Glutamatergic neuron (in vitro differentiated cells): ENCODE measurements at regions not wholly inside any gene's neighbourhood (a gene's known extent, or its start where the extent isn't known, plus 50 kb on each side); places are given as distances from the start of the nearest gene placed in this dataset.

Experiments
- DNase-seq: peaks from one replicate; pipeline ENCODE4 v3.0.0; 2022
- H3K27ac Mint-ChIP-seq: one replicate; pipeline ENCODE4 v1.8.0; 2020; ENCODE audit warnings: mild to moderate bottlenecking, mixed read lengths, inconsistent platforms; ENCODE audit not compliant: unreplicated experiment
- H3K27me3 Mint-ChIP-seq: one replicate; pipeline ENCODE4 v1.8.0; 2020; ENCODE audit warnings: mild to moderate bottlenecking, moderate library complexity, mixed read lengths, inconsistent platforms; ENCODE audit not compliant: unreplicated experiment
- H3K36me3 Mint-ChIP-seq: one replicate; pipeline ENCODE4 v1.8.0; 2020; ENCODE audit warnings: mild to moderate bottlenecking, mixed read lengths, inconsistent platforms; ENCODE audit not compliant: unreplicated experiment
- H3K4me1 Mint-ChIP-seq: one replicate; pipeline ENCODE4 v1.8.0; 2020; ENCODE audit warnings: mild to moderate bottlenecking, low read depth, mixed read lengths, inconsistent platforms; ENCODE audit not compliant: unreplicated experiment
- H3K4me3 Mint-ChIP-seq: one replicate; pipeline ENCODE4 v1.8.0; 2020; ENCODE audit warnings: mild to moderate bottlenecking, mixed read lengths, inconsistent platforms; ENCODE audit not compliant: unreplicated experiment
- H3K9me3 Mint-ChIP-seq: one replicate; pipeline ENCODE4 v1.8.0; 2020; ENCODE audit warnings: mild to moderate bottlenecking, moderate library complexity, mixed read lengths, inconsistent platforms; ENCODE audit not compliant: unreplicated experiment
- CTCF ChIP-seq: fragments of 200-600 bp; sonication (generic); IDR thresholded peaks from one replicate; pipeline ENCODE4 v1.5.0; 2021; ENCODE audit not compliant: partially characterized antibody, unreplicated experiment

- TF ChIP-seq CTCF: no peak
- Mint-ChIP-seq H3K4me1 (no peaks in the 10 kb centered on the region), H3K9me3 (peaks cover 2% of the 10 kb centered on the region), H3K4me3 (no peak overlapping the region), H3K36me3 (no peaks in the 10 kb centered on the region), H3K27me3 (no peaks in the 10 kb centered on the region), H3K27ac (no peak overlapping the region)
- no peak for DNase-seq
These were observed 1304.5 kb upstream of the SLC39A10 start for GRCh38 chr2:194352505-194352904.

DNA sequence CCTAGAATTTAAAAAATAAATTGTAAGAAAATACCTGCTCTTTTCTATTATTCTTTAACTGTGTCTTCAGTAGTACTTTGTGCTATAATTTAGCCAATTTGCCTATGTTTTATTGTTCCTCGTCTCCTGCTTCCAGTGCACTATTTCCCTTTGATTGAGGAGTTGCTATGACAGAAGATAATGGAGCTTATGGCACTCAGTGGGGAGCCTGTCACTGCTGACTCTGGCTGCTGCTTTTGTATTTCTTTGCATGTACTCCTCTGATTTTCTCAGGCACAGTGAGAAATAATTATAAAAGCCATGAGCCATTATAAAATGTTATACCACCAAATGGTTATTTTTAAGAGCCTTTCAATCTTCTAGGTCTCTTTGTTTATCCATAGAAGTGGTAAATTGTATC lies 1310.8 kb upstream of the SLC39A10 start:
- no peak for DNase-seq
- H3K9me3 Mint-ChIP-seq: no peaks in the 10 kb centered on the region
- no peaks in the 10 kb centered on the region for H3K27me3 Mint-ChIP-seq
- no peak for TF ChIP-seq CTCF
- no peaks in the 10 kb centered on the region for H3K36me3 Mint-ChIP-seq
- no peak overlapping the region for H3K4me3 Mint-ChIP-seq
- no peaks in the 10 kb centered on the region for H3K4me1 Mint-ChIP-seq
- H3K27ac Mint-ChIP-seq: no peak overlapping the region

DNA sequence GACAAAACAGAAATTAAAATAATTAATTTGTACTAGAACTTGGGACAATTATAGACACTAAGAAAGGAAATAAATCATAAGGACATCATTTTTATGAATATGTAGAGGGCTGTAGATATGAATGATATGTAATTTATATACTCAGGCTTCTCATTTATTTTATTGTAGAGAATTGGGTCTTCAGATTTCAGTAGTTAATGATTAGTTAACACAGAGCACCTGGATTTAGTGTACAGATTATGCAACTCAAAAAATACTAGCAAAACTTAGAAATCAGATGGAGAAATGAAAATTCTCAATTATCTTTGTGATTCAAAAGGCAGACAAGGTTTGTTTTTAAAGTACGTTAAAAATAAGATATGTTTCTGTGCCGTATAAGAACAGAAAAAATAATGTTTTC lies 1311.7 kb upstream of the SLC39A10 start:
- H3K4me3 Mint-ChIP-seq: no peak overlapping the region
- H3K27me3 Mint-ChIP-seq: no peaks in the 10 kb centered on the region
- no peaks in the 10 kb centered on the region for H3K9me3 Mint-ChIP-seq
- H3K36me3 Mint-ChIP-seq: no peaks in the 10 kb centered on the region
- no peak overlapping the region for H3K27ac Mint-ChIP-seq
- no peaks in the 10 kb centered on the region for H3K4me1 Mint-ChIP-seq
- DNase-seq: no peak
- TF ChIP-seq CTCF: no peak

DNA sequence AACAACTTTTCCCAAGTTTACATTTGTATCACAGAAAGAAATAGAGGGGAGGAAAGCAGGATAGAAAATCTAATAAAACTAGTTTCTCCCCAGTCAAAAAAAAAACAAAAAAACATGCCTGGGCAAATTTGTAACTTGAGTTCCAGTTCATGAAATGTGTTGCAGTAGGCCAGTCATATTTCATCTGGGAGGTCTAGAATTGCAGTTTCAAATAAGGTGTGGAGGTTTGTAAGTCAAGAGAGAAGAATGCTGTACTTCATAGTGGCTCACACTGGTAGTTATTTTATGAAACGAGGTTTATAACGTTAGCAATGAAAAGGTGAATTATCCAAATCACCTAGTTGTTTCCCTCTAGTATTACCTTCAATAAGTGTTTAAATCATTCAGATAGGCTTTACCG lies 1313.9 kb upstream of the SLC39A10 start:
- no peak for TF ChIP-seq CTCF
- Mint-ChIP-seq H3K36me3 (no peaks in the 10 kb centered on the region), H3K4me3 (no peak overlapping the region), H3K4me1 (no peaks in the 10 kb centered on the region), H3K27me3 (no peaks in the 10 kb centered on the region), H3K27ac (no peak overlapping the region), H3K9me3 (no peaks in the 10 kb centered on the region)
- no peak for DNase-seq

DNA sequence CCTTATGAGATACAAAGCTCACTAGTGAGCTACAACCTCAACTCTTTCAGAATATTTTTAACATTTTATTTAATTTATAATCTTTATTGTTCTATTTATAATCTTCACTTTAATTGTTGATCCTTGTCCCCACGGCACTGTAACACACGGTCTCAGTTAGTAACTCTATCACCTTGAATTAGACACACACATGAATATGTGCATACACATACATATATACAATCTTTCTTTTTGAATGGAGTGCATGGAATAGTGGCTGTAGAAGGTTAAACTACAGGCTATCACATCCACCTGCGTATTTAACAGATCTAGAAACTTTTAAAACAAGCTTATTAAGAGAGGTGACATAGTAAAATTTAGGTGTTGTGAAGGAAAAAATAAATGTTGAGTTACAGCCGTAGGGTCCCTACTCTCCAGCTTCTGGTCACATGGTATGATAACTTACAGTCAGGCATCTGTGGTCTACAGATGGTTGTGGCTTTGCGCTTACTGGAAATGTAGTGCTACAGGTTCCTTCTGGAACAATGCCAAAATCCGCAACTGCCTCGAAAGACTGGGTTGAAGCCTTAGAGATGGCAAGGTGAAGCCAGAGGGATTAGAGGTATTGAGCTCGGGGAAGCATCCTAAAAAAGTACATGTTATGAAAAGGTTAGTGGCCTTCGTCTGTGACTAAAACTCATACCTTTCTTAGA lies 1324.1 kb upstream of the SLC39A10 start:
- DNase-seq: no peak
- no peak for TF ChIP-seq CTCF
- Mint-ChIP-seq H3K4me3 (no peak overlapping the region), H3K9me3 (peaks cover 2% of the 10 kb centered on the region), H3K27me3 (no peaks in the 10 kb centered on the region), H3K4me1 (peaks cover 6% of the 10 kb centered on the region), H3K27ac (peak overlapping the region; percentile 70), H3K36me3 (no peaks in the 10 kb centered on the region)
